IMR-90 (cell line): ENCODE measurements at regions not wholly inside any gene's neighbourhood (a gene's known extent, or its start where the extent isn't known, plus 50 kb on each side); places are given as distances from the start of the nearest gene placed in this dataset.

Experiments used
- ATAC-seq: fragments of 200-7000 bp; cut with Tn5 transposase; 2 replicates; pipeline ENCODE4 v1.9.1; 2020; ENCODE audit warnings: low read depth, mild to moderate bottlenecking, moderate library complexity
- BruUV-seq: library from RNA; stranded (reverse); fragments of 400-500 nt; replicated peaks from 2 replicates; lab custom pipeline; 2021; lab: Mats Ljungman, UMichigan
- CTCF ChIA-PET: fragments of 300-600 bp; formaldehyde crosslinking; extraction: SDS; loops from one replicate; lab custom pipeline; 2021; ENCODE audit warnings: antibody characterized with exemption; lab: Yijun Ruan, JAX
- POLR2A ChIA-PET: fragments of 300-600 bp; sonication (Branson Sonifier 250); formaldehyde crosslinking; loops from one replicate; lab custom pipeline; 2022; ENCODE audit warnings: antibody characterized with exemption; ENCODE audit not compliant: unreplicated experiment; lab: Charles Lee
- DNase-seq: peaks from one replicate; pipeline ENCODE4 v3.0.0; 2013
- H2AFZ ChIP-seq: replicated peaks from 2 replicates; pipeline ENCODE3; 2013; ENCODE audit warnings: low read length, mild to moderate bottlenecking; ENCODE audit not compliant: poor library complexity
- H2AK5ac ChIP-seq: 2 replicates; pipeline ENCODE4 v1.6.1; 2013; ENCODE audit warnings: low read depth, low read length, inconsistent platforms
- H2AK9ac ChIP-seq: replicated peaks from 2 replicates; pipeline ENCODE3; 2013; ENCODE audit warnings: mild to moderate bottlenecking, low read depth, low read length, moderate library complexity; ENCODE audit not compliant: poor library complexity
- H2BK120ac ChIP-seq: 2 replicates; pipeline ENCODE4 v1.6.1; 2013; ENCODE audit warnings: low read depth, low read length, inconsistent platforms
- H2BK15ac ChIP-seq: 3 replicates; pipeline ENCODE4 v1.6.1; 2013; ENCODE audit warnings: low read depth, low read length, inconsistent platforms
- H2BK20ac ChIP-seq: 2 replicates; pipeline ENCODE4 v1.6.1; 2013; ENCODE audit warnings: low read depth, mild to moderate bottlenecking, inconsistent platforms, low read length, moderate library complexity
- H2BK5ac ChIP-seq: 2 replicates; pipeline ENCODE4 v1.6.1; 2013; ENCODE audit warnings: mild to moderate bottlenecking, low read depth, low read length, inconsistent platforms; ENCODE audit not compliant: poor library complexity, severe bottlenecking
- H3K14ac ChIP-seq: replicated peaks from 2 replicates; pipeline ENCODE4 v1.6.1; 2013; ENCODE audit warnings: low read depth, low read length, inconsistent platforms
- H3K18ac ChIP-seq: 2 replicates; pipeline ENCODE4 v1.6.1; 2013; ENCODE audit warnings: low read depth, low read length, control low read depth
- H3K23ac ChIP-seq: 2 replicates; pipeline ENCODE4 v1.6.1; 2013; ENCODE audit warnings: low read depth, low read length, inconsistent platforms
- H3K27ac ChIP-seq: 2 replicates; pipeline ENCODE4 v1.5.1; 2013; ENCODE audit warnings: mild to moderate bottlenecking, control low read depth, low read length; ENCODE audit not compliant: insufficient read depth
- H3K27me3 ChIP-seq: 2 replicates; pipeline ENCODE4 v1.6.1; 2013; ENCODE audit warnings: low read length; ENCODE audit not compliant: control insufficient read depth, insufficient read depth
- H3K36me3 ChIP-seq: 2 replicates; pipeline ENCODE4 v1.6.1; 2013; ENCODE audit warnings: low read length, mixed read lengths; ENCODE audit not compliant: control insufficient read depth, insufficient read depth
- H3K4ac ChIP-seq: 2 replicates; pipeline ENCODE4 v1.6.1; 2013; ENCODE audit warnings: low read depth, low read length, inconsistent platforms
- H3K4me1 ChIP-seq: 2 replicates; pipeline ENCODE4 v1.6.1; 2013; ENCODE audit warnings: low read length, mixed read lengths; ENCODE audit not compliant: control insufficient read depth, insufficient read depth
- H3K4me2 ChIP-seq: 2 replicates; pipeline ENCODE4 v1.6.1; 2013; ENCODE audit warnings: low read depth, mild to moderate bottlenecking, control low read depth, low read length, moderate library complexity
- H3K4me3 ChIP-seq: 2 replicates; pipeline ENCODE4 v1.5.1; 2013; ENCODE audit warnings: low read depth, mild to moderate bottlenecking, control low read depth, low read length, moderate library complexity; ENCODE audit not compliant: insufficient read depth
- H3K56ac ChIP-seq: 2 replicates; pipeline ENCODE4 v1.6.1; 2013; ENCODE audit warnings: low read length, inconsistent platforms; ENCODE audit not compliant: insufficient read depth; ENCODE audit errors: extremely low read depth
- H3K79me1 ChIP-seq, 2 experiments: 2 replicates each; pipeline ENCODE4 v1.6.1; 2013; ENCODE audit warnings: low read length in 2 of 2, inconsistent platforms in 1 of 2, low read depth in 1 of 2
- H3K9ac ChIP-seq: 2 replicates; pipeline ENCODE4 v1.6.1; 2013; ENCODE audit warnings: low read depth, low read length, control low read depth
- H3K9me1 ChIP-seq: 2 replicates; pipeline ENCODE4 v1.6.1; 2013; ENCODE audit warnings: low read length, inconsistent platforms; ENCODE audit not compliant: insufficient read depth
- H3K9me3 ChIP-seq: 2 replicates; pipeline ENCODE4 v1.6.1; 2013; ENCODE audit warnings: low read length; ENCODE audit not compliant: control insufficient read depth, insufficient read depth
- H4K20me1 ChIP-seq: 2 replicates; pipeline ENCODE4 v1.6.1; 2013; ENCODE audit warnings: low read length, inconsistent platforms; ENCODE audit not compliant: insufficient read depth
- H4K5ac ChIP-seq: 2 replicates; pipeline ENCODE4 v1.6.1; 2013; ENCODE audit warnings: mild to moderate bottlenecking, low read depth, low read length, control low read depth
- H4K8ac ChIP-seq, 2 experiments: 2 replicates each; pipeline ENCODE4 v1.6.1; 2013; ENCODE audit warnings: low read depth in 2 of 2, low read length in 2 of 2, control low read depth in 1 of 2, inconsistent platforms in 1 of 2
- H4K91ac ChIP-seq: 2 replicates; pipeline ENCODE4 v1.6.1; 2013; ENCODE audit warnings: low read depth, low read length, inconsistent platforms; ENCODE audit not compliant: insufficient read depth
- BHLHE40 ChIP-seq: fragments of 150-350 bp; IDR thresholded peaks from 2 replicates; pipeline ENCODE4 v1.6.1; 2016; ENCODE audit warnings: mild to moderate bottlenecking, low read depth, low read length
- CEBPB ChIP-seq: IDR thresholded peaks from 2 replicates; pipeline ENCODE4 v1.6.1; 2012; ENCODE audit warnings: low read depth, low read length, improper control_type of control experiment
- CHD1 ChIP-seq: IDR thresholded peaks from 2 replicates; pipeline ENCODE4 v1.6.1; 2012; ENCODE audit warnings: low read depth, low read length, improper control_type of control experiment
- ELK1 ChIP-seq: fragments of 150-350 bp; IDR thresholded peaks from 2 replicates; pipeline ENCODE4 v1.6.1; 2016; ENCODE audit warnings: low read depth, mild to moderate bottlenecking, low read length, moderate library complexity, borderline replicate concordance
- FOS ChIP-seq: fragments of 150-350 bp; IDR thresholded peaks from 2 replicates; pipeline ENCODE4 v1.6.1; 2016; ENCODE audit warnings: low read depth, low read length
- MAFK ChIP-seq: IDR thresholded peaks from 2 replicates; pipeline ENCODE4 v1.6.1; 2012; ENCODE audit warnings: low read depth, low read length, improper control_type of control experiment
- MAZ ChIP-seq: IDR thresholded peaks from 2 replicates; pipeline ENCODE4 v1.6.1; 2012; ENCODE audit warnings: low read depth, mild to moderate bottlenecking, low read length, improper control_type of control experiment, moderate library complexity, borderline replicate concordance
- MXI1 ChIP-seq: IDR thresholded peaks from 2 replicates; pipeline ENCODE4 v1.6.1; 2012; ENCODE audit warnings: low read depth, mild to moderate bottlenecking, low read length, moderate library complexity, borderline replicate concordance
- NFE2L2 ChIP-seq: fragments of 150-350 bp; IDR thresholded peaks from 2 replicates; pipeline ENCODE4 v1.6.1; 2016; ENCODE audit warnings: low read depth, mild to moderate bottlenecking, low read length
- POLR2A ChIP-seq: IDR thresholded peaks from 2 replicates; pipeline ENCODE4 v1.6.1; 2012; ENCODE audit warnings: mild to moderate bottlenecking, low read depth, low read length
- RAD21 ChIP-seq: IDR thresholded peaks from 2 replicates; pipeline ENCODE4 v1.6.1; 2012; ENCODE audit warnings: low read length, improper control_type of control experiment
- RCOR1 ChIP-seq: IDR thresholded peaks from 2 replicates; pipeline ENCODE4 v1.6.1; 2012; ENCODE audit warnings: mild to moderate bottlenecking, low read length, improper control_type of control experiment; ENCODE audit not compliant: insufficient replicate concordance
- RFX5 ChIP-seq: IDR thresholded peaks from 2 replicates; pipeline ENCODE4 v1.8.0; 2012; ENCODE audit warnings: low read depth, mild to moderate bottlenecking, low read length, moderate library complexity
- SMC3 ChIP-seq: fragments of 150-350 bp; IDR thresholded peaks from 2 replicates; pipeline ENCODE4 v1.6.1; 2016; ENCODE audit warnings: low read depth, mild to moderate bottlenecking, antibody characterized with exemption, low read length, moderate library complexity
- WGBS, 2 experiments: methylation state at CpG; one replicate each; pipeline versions ENCODE4 v1.1.5 to v1.1.7; 2013; ENCODE audit warnings: missing lambda C conversion rate in 2 of 2; ENCODE audit not compliant: insufficient read length in 1 of 2; ENCODE audit errors: extremely low coverage in 2 of 2; 5-methylcytosine and 5-hydroxymethylcytosine counted together
- dilution Hi-C: fragments of 300-500 bp; cut with HindIII; formaldehyde crosslinking; loops from one replicate; pipeline ENCODE4 v1.14.3; 2018; ENCODE audit warnings: low sequenced_read_pairs; ENCODE audit not compliant: unreplicated experiment
- in situ Hi-C: fragments of 300-500 bp; cut with MboI; formaldehyde crosslinking; loops from 3 replicates; pipeline ENCODE4 v1.14.3; 2019; ENCODE audit warnings: low sequenced_read_pairs, inconsistent platforms, mixed read lengths
- intact Hi-C: fragments of 100-400 bp; cut with micrococcal nuclease; formaldehyde crosslinking; loops from 2 replicates; pipeline ENCODE4 v1.10.0; 2022
- TF ChIP-seq, protein P1 (sequence below): fragments of 150-350 bp; IDR thresholded peaks from 2 replicates; pipeline ENCODE4 v1.6.1; 2017; ENCODE audit warnings: mild to moderate bottlenecking, antibody characterized with exemption, low read length, low read depth
- TF ChIP-seq, protein P2 (sequence below): conservative IDR thresholded peaks from 2 replicates; pipeline ENCODE4 v1.5.1; 2012; ENCODE audit warnings: mild to moderate bottlenecking, low read depth, low read length, improper control_type of control experiment

DNA sequence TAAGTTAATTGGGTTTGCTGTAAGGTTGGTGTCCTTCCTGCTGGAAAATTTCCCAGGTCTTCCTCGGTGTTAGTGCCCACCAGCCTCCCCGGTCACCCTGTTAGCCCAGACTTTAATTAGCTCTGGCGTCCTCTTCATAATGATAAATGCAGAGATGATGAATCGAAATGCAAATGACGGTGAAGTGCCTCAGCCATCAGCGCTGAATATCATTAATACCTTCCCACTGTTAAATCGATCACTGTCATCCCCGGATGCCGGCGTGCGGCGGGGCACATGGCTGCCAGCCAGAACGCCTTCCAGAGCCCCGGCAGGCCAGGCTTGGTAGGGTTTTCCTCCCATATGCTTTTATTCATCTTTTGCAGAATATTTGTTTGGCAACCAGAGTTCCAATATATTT lies 204.5 kb downstream of the IRX2 start:
- TF ChIP-seq POLR2A (no peak), CHD1 (no peak), RAD21 (no peak), BHLHE40 (no peak), ELK1 (no peak), NFE2L2 (no peak), RFX5 (no peak), FOS (no peak), MXI1 (no peak), CEBPB (no peak), MAFK (no peak), SMC3 (no peak), RCOR1 (no peak), MAZ (no peak)
- TF ChIP-seq, protein P1, sequence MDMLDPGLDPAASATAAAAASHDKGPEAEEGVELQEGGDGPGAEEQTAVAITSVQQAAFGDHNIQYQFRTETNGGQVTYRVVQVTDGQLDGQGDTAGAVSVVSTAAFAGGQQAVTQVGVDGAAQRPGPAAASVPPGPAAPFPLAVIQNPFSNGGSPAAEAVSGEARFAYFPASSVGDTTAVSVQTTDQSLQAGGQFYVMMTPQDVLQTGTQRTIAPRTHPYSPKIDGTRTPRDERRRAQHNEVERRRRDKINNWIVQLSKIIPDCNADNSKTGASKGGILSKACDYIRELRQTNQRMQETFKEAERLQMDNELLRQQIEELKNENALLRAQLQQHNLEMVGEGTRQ: no peak
- TF ChIP-seq, protein P2, sequence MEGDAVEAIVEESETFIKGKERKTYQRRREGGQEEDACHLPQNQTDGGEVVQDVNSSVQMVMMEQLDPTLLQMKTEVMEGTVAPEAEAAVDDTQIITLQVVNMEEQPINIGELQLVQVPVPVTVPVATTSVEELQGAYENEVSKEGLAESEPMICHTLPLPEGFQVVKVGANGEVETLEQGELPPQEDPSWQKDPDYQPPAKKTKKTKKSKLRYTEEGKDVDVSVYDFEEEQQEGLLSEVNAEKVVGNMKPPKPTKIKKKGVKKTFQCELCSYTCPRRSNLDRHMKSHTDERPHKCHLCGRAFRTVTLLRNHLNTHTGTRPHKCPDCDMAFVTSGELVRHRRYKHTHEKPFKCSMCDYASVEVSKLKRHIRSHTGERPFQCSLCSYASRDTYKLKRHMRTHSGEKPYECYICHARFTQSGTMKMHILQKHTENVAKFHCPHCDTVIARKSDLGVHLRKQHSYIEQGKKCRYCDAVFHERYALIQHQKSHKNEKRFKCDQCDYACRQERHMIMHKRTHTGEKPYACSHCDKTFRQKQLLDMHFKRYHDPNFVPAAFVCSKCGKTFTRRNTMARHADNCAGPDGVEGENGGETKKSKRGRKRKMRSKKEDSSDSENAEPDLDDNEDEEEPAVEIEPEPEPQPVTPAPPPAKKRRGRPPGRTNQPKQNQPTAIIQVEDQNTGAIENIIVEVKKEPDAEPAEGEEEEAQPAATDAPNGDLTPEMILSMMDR: no peak
- no peak overlapping the region for H3K56ac ChIP-seq
- H3K4me3 ChIP-seq: no peak overlapping the region
- CTCF ChIA-PET: no interaction called here
- no peak overlapping the region for H2AFZ ChIP-seq
- H3K27me3 ChIP-seq: no peaks in the 10 kb centered on the region
- H2BK15ac ChIP-seq: no peak overlapping the region
- H2BK20ac ChIP-seq: no peak overlapping the region
- H3K23ac ChIP-seq: no peak overlapping the region
- no peaks in the 10 kb centered on the region for H3K4me1 ChIP-seq
- WGBS, 2 experiments: 100% methylated on average over 1 of the region's 14 CpGs; no CpG with 5 or more reads in 1 of the 2 experiments
- intact Hi-C loops (no loop called here), in situ Hi-C loops (no loop called here), dilution Hi-C loops (no loop called here)
- no peak overlapping the region for H3K27ac ChIP-seq
- H3K79me1 ChIP-seq: no peaks in the 10 kb centered on the region
- H3K9me3 ChIP-seq: peaks cover 33% of the 10 kb centered on the region
- ATAC-seq: no peak
- no peak overlapping the region for H4K8ac ChIP-seq
- no peak overlapping the region for H2BK120ac ChIP-seq
- H2AK5ac ChIP-seq: no peak overlapping the region
- H2AK9ac ChIP-seq: no peak overlapping the region
- no peak overlapping the region for H3K4ac ChIP-seq
- no peak for DNase-seq
- H4K91ac ChIP-seq: no peak overlapping the region
- H3K4me2 ChIP-seq: no peak overlapping the region
- no peak overlapping the region for H3K9ac ChIP-seq
- no peak overlapping the region for H3K14ac ChIP-seq
- no peak overlapping the region for H3K18ac ChIP-seq
- no peaks in the 10 kb centered on the region for H3K36me3 ChIP-seq
- H3K9me1 ChIP-seq: no peaks in the 10 kb centered on the region
- H4K5ac ChIP-seq: no peak overlapping the region
- H4K20me1 ChIP-seq: no peaks in the 10 kb centered on the region
- BruUV-seq: no TSS peak
- POLR2A ChIA-PET: no interaction called here
- no peak overlapping the region for H2BK5ac ChIP-seq
